WERI-Rb-1 (cell line): ENCODE measurements at regions not wholly inside any gene's neighbourhood (a gene's known extent, or its start where the extent isn't known, plus 50 kb on each side); places are given as distances from the start of the nearest gene placed in this dataset.
A peak's percentile ranks its signal among the peaks of the same experiment; 100 is the strongest.

Source experiments
- DNase-seq: peaks from one replicate; pipeline ENCODE4 v3.0.0-alpha.2; 2020
- H3K27ac ChIP-seq: fragments of 250-450 bp; sonication (Bioruptor Pico); 2 replicates; pipeline ENCODE4 v1.5.1; 2020; ENCODE audit warnings: mild to moderate bottlenecking, moderate library complexity
- H3K27me3 ChIP-seq: fragments of 250-450 bp; sonication (Bioruptor Pico); 2 replicates; pipeline ENCODE4 v1.5.1; 2021; ENCODE audit warnings: mild to moderate bottlenecking, low read depth, moderate library complexity; ENCODE audit not compliant: insufficient read depth, severe bottlenecking
- H3K36me3 ChIP-seq: fragments of 250-450 bp; sonication (Bioruptor Pico); 2 replicates; pipeline ENCODE4 v1.5.1; 2020; ENCODE audit warnings: mild to moderate bottlenecking, moderate library complexity
- H3K4me3 ChIP-seq: 2 replicates; pipeline ENCODE4 v1.5.1; 2011; ENCODE audit warnings: low read depth, mild to moderate bottlenecking, control low read depth, low read length
- H3K9me3 ChIP-seq: fragments of 250-450 bp; sonication (Bioruptor Pico); 2 replicates; pipeline ENCODE4 v1.5.1; 2021; ENCODE audit warnings: mild to moderate bottlenecking, moderate library complexity; ENCODE audit not compliant: severe bottlenecking
- CTCF ChIP-seq: IDR thresholded peaks from 2 replicates; pipeline ENCODE4 v1.5.1; 2011; ENCODE audit warnings: low read depth, mild to moderate bottlenecking, control low read depth, inconsistent platforms, low read length

- Histone ChIP-seq H3K4me3 (peak overlapping the region; percentile 45), H3K36me3 (no peaks in the 10 kb centered on the region), H3K27ac (peak overlapping the region; percentile 75), H3K27me3 (no peaks in the 10 kb centered on the region), H3K9me3 (peaks cover 4% of the 10 kb centered on the region)
- TF ChIP-seq CTCF, result no peak
- peak; percentile 92 for DNase-seq
Observed at GRCh38 chr7:82559193-82559805, 115.7 kb upstream of the CACNA2D1 start.

- Histone ChIP-seq H3K9me3 (peaks cover 6% of the 10 kb centered on the region), H3K27ac (no peak overlapping the region), H3K4me3 (no peak overlapping the region), H3K27me3 (no peaks in the 10 kb centered on the region), H3K36me3 (no peaks in the 10 kb centered on the region)
- TF ChIP-seq CTCF, result no peak
- no peak for DNase-seq
Observed at GRCh38 chr7:82549616-82550285, 106.2 kb upstream of the CACNA2D1 start.

GRCh38 chr7:82548141-82548688 lies 104.6 kb upstream of the CACNA2D1 start:
- H3K9me3 ChIP-seq, result peaks cover 3% of the 10 kb centered on the region
- H3K4me3 ChIP-seq, result no peak overlapping the region
- no peaks in the 10 kb centered on the region for H3K36me3 ChIP-seq
- H3K27ac ChIP-seq, result no peak overlapping the region
- no peak for TF ChIP-seq CTCF
- no peaks in the 10 kb centered on the region for H3K27me3 ChIP-seq
- no peak for DNase-seq

- DNase-seq, result no peak
- no peaks in the 10 kb centered on the region for H3K9me3 ChIP-seq
- no peaks in the 10 kb centered on the region for H3K27me3 ChIP-seq
- H3K36me3 ChIP-seq, result no peaks in the 10 kb centered on the region
- H3K27ac ChIP-seq, result no peak overlapping the region
- no peak overlapping the region for H3K4me3 ChIP-seq
- no peak for TF ChIP-seq CTCF
Observed at GRCh38 chr7:82542665-82543064, 99.1 kb upstream of the CACNA2D1 start.

- no peaks in the 10 kb centered on the region for H3K27me3 ChIP-seq
- no peak for DNase-seq
- no peaks in the 10 kb centered on the region for H3K36me3 ChIP-seq
- no peak overlapping the region for H3K4me3 ChIP-seq
- no peak overlapping the region for H3K27ac ChIP-seq
- no peak for TF ChIP-seq CTCF
- H3K9me3 ChIP-seq, result no peaks in the 10 kb centered on the region
Observed at GRCh38 chr7:82539969-82540368, 96.4 kb upstream of the CACNA2D1 start.
